Stomach (tissue), 4 donors: ENCODE measurements at regions not wholly inside any gene's neighbourhood (a gene's known extent, or its start where the extent isn't known, plus 50 kb on each side); places are given as distances from the start of the nearest gene placed in this dataset.

Experiments used
- CTCF ChIP-seq, 7 experiments: fragments of 450-650 bp in 4 of 7; fragments of 200-600 bp in 3 of 7; sonication (generic) in 3 of 7; IDR thresholded peaks; one replicate each; pipeline ENCODE4 v1.5.1; 2016 to 2019; ENCODE audit warnings: antibody characterized with exemption in 7 of 7, control low read depth in 2 of 7, mild to moderate bottlenecking in 1 of 7
- EP300 ChIP-seq: sonication (generic); formaldehyde crosslinking; IDR thresholded peaks from one replicate; pipeline ENCODE4 v1.6.1; 2017; ENCODE audit warnings: antibody characterized with exemption
- POLR2A ChIP-seq, 4 donors: fragments of 450-650 bp; IDR thresholded peaks; one replicate each; pipeline ENCODE4 v1.6.1; 2016; ENCODE audit warnings: antibody characterized with exemption in 4 of 4, control low read depth in 2 of 4, mild to moderate bottlenecking in 1 of 4, moderate library complexity in 1 of 4
- POLR2AphosphoS5 ChIP-seq, 3 donors: sonication (generic); formaldehyde crosslinking; IDR thresholded peaks; one replicate each; pipeline ENCODE4 v1.6.1; 2016; ENCODE audit warnings: antibody characterized with exemption in 3 of 3

- TF ChIP-seq POLR2A (IDR thresholded peaks at IDR 0.05) (no peak), EP300 (no peak), CTCF (IDR thresholded peaks at IDR 0.05) (no peak), POLR2AphosphoS5 (IDR thresholded peaks at IDR 0.05) (no peak)
Measured at GRCh38 chr4:54942721-54943120, 182.7 kb downstream of the KDR start.
